ENCODE measurements at regions not wholly inside any gene's neighbourhood (a gene's known extent, or its start where the extent isn't known, plus 50 kb on each side); places are given as distances from the start of the nearest gene placed in this dataset.
"Not testable (repeated sequence)": the region's sequence is repeated elsewhere in the genome, so short reads cannot be mapped to it uniquely, and the experiment has no call there.

DNA sequence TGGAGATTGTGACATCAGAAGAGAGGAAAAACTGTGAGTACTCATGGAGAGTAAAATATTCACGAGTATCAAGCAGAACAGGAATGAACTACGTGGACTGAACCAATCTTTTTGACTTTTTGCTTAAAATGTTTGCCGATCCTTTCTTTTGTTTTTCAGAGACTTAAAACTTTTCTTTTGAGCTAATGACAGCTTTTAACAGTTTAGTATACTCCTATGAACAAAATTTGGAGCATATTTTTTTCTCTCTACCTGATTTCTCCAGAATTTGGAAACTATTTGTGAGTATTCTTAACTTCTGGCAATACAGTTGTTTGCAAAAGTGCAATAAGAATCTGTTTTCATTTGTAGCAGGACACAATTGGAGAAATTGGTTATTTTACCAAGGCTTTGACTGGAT, 786.3 kb downstream of the SORCS1 start:
- DNase-seq = no peak

DNA sequence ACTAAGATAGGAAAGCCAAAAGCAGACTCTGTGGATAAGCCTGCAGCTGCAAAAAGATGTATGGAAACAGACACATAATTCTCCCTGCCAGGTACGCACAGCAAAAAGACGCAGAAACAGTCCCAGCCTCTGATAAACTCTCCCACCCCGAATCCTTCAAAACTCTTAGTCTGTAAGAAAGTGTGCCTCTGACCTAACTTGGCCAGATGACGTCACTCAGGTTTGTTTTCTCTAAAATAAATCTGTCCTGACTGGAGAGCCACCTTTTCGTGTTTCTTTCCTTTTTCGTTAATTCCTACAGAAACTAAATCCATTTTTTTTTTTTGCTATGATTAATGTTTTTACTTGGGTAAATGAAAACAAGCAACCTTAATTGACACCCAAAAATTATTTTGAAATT, 793.8 kb downstream of the SORCS1 start:
- no peak for DNase-seq

- no peak for DNase-seq
Measured at GRCh38 chr10:106360870-106361269, 803.6 kb downstream of the SORCS1 start.

- peak; percentile 3 for DNase-seq
Measured at GRCh38 chr10:106355450-106355849, 809.1 kb downstream of the SORCS1 start.

- DNase-seq = no peak
Measured at GRCh38 chr10:106348933-106349332, 815.6 kb downstream of the SORCS1 start.

DNA sequence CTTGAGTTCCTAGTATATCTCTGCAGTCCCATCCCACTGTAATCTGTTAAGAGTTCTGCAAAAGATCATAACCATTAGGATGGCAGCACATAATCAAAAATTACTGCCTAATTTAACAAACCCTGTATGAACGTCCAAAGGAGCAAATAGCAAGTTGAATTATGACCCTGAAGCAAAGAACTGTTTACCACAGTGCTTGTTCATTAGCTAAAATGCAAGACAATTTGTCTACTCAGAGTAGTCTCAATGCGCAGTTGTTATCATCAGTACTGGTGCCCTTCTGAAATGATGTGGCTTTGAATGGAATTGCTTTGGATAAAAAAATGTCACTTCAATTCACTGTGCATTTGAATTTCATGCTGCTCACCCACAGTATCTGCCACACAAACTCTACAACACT, 817.0 kb downstream of the SORCS1 start:
- DNase-seq = no peak

GRCh38 chr10:106343539-106343938, 821.0 kb downstream of the SORCS1 start:
- DNase-seq = not testable (repeated sequence)

DNA sequence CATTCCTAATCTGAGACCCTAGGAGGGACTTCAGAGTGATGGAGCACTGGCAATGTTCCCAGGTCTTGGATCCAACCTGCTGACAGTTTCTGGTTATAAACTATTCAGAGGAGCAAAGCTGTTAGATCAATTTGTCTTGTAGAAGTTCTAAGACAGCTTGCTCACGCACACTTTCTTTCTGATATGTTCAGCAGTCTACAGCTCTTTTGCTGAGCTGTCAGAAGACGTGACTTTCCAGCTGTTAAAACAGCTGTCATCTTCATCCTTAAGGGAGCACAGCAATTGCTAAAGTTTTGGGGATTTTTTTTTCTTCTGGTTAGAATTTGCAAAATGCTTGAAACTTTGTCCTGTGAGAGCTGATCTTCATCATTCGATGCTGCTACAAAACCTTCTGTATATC, 823.1 kb downstream of the SORCS1 start:
- DNase-seq = no peak

DNA sequence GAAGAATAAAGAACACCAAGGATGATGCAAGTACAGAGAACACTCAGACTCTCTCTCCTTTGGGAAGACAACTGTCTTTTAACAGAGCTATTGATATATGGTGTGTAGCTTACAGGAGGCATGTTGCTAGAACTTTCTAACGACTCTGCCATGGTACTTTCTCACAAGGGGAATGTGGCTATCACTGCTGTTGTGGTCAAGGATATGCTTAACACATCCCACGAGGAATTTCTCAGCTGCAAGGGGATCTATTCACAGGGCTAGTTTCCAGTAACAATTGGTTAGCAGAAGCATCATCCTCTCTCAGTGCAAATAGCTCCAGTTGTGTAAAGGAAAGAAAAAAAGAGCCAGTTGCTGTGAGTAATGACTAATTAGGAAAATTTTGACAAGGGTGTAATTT, 826.0 kb downstream of the SORCS1 start:
- no peak for DNase-seq

DNA sequence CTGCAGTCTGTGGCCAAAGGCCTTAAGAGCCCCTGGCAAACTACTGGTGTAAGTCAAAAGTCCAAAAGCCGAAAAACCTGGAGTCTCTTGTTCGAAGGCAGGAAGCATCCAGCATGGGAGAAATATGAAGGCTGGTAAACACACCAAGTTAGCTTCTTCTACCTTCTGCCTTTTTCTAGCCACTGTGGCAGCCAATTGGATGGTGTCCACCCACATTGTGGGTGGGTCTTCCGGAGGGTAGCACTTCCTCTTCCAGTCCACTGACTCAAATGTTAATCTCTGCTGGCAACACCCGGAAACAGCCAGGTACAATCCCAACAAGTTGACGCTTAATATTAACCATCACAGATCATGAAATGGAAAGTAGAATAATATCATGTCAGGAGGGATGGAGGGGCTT, 827.6 kb downstream of the SORCS1 start:
- no peak for DNase-seq

DNA sequence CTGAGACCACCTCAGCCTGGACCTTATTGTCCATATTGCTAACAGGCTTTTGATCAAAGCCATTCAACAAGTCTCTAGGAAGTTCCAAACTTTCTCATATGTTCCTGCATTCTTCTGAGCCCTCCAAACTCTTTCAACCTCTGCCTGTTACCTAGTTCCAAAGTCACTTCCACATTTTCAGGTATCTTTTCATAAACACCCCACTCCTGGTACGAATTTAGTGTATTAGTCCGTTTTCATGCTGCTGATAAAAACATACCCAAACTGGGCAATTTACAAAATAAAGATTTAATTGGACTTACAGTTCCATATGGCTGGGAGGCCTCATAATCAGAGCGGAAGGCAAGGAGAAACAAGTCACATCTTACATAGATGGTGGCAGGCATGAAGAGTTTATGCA, 836.8 kb downstream of the SORCS1 start:
- DNase-seq = no peak

GRCh38 chr10:106320876-106321275, 843.6 kb downstream of the SORCS1 start:
- DNase-seq = no peak

- no peak for DNase-seq
Measured at GRCh38 chr10:106320078-106320477, 844.4 kb downstream of the SORCS1 start.

GRCh38 chr10:106317554-106317953, 847.0 kb downstream of the SORCS1 start:
- no peak for DNase-seq

DNA sequence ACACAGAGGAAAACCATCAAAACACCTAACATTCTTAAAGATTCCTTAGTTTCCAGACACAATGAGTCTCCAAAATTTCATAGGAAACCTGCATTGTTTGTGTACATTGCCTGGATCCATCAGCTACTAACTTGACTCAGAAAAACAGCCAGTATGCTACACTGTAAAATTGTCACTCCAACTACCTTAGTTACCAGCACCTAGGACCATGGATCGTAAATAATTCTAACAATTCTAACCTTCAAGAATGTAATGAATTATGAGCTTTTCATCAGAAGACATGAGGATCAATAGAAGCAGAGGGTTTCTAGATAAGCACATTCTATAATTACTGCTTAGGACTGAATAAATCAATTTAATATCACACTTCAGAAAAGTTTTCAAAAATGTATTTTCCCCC, 851.5 kb downstream of the SORCS1 start:
- DNase-seq = no peak

DNA sequence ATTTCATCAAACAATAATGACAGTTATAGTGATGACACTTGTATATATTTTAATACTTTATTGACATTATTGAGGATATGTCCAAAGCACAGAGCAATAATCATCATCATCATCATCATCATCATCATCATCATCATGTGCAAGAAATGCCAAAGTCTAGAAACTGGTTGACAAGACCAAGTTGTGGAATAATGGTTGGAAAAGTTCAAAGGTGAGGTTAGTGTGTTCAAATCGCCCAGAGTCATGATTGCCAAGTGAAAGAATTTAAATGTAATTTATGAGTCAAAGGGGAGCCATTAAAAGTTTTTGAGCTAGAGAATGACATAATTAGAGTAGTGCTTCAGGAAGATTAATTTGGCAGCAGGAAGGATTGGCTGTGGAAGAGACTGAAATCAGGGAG, 852.4 kb downstream of the SORCS1 start:
- DNase-seq = no peak

DNA sequence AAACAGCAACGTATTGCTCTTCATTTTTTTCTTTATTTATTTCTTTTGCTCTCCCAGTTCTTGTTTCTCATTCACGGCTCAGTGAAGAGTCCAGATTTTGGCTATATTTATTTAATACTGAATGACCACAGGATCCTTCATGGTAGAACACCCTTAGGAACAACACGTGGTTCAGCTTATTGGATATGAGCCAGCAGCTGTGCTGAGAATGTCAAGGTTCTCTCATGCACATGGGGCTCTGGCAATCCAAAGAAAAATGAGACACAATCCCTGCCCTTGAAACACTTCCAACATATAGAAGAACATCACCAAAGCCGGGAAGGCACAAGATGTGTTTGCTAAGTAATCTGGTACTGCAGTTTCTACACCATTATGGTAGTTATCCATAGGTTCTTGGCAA, 852.9 kb downstream of the SORCS1 start:
- no peak for DNase-seq

- no peak for DNase-seq
Measured at GRCh38 chr10:106310596-106310995, 853.9 kb downstream of the SORCS1 start.

DNA sequence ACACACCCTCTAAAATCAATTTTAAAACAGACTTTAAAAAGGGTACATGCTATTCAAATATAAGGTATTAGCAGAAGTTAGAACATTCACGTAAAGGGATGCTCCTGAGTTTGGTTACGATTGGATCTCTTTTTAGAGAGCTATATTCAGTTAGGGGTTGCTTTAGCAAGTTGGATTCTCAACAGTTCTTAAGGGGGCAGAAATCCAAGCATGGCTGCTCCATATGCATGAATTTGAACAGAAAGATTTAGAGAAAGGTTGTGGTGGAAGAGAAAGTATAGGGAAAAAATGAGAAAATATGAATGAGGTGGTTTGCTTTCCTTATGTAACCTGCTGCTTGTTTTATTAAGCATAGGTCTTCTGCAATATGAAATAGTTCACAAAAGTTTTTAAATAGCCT, 855.1 kb downstream of the SORCS1 start:
- DNase-seq = no peak

GRCh38 chr10:106308284-106308683, 856.2 kb downstream of the SORCS1 start:
- DNase-seq = no peak

- DNase-seq = no peak
Measured at GRCh38 chr10:106304056-106304455, 860.5 kb downstream of the SORCS1 start.

DNA sequence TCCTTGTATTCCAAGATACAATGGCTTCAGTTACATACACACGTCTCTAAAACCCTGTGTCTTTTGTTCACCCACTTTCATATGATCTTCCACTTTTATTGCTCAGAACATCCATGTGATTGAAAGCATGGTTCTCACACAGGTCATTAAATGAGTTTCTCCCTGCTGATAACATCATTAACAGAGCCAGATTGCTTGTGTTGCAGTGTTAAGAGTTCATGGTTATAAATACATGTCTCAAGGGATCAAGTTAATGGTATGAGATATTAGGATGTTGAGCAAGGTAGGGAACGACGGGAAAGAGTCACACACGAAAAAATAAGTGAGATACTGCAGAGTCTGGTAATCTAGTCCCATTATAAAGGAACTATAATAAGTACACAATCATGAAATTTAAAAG, 861.5 kb downstream of the SORCS1 start:
- DNase-seq = no peak

- DNase-seq = no peak
Measured at GRCh38 chr10:106301146-106301545, 863.4 kb downstream of the SORCS1 start.

DNA sequence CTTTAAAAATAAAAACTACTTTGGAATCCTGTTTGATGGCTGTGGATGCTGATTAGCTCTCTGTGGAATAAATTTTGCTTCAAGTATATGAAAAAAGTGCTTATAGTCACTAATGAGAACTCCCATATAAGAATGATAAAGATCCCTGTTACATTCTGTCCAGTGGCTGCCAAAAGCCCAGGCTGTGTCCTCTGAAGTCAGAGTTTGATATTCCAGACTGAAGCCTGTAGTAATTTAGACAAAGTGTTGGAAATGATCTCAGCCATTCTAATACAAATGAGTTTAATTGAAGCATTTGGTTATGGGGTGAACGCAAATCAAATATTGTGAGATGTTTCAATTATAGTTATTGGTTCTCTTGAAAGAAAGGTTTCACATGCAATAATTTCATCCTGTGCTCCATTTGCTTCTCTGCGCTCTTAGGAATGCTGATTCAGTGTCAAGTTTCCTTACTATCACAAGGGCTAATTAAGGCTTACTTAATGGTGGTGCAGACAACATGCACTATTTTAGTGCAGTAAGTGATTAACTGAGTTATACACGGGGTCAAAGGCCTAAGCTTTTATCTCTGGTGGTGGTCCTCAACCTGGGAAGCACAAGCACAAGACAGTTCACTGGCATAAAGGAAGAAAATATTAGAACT, 867.6 kb downstream of the SORCS1 start:
- DNase-seq = no peak

DNA sequence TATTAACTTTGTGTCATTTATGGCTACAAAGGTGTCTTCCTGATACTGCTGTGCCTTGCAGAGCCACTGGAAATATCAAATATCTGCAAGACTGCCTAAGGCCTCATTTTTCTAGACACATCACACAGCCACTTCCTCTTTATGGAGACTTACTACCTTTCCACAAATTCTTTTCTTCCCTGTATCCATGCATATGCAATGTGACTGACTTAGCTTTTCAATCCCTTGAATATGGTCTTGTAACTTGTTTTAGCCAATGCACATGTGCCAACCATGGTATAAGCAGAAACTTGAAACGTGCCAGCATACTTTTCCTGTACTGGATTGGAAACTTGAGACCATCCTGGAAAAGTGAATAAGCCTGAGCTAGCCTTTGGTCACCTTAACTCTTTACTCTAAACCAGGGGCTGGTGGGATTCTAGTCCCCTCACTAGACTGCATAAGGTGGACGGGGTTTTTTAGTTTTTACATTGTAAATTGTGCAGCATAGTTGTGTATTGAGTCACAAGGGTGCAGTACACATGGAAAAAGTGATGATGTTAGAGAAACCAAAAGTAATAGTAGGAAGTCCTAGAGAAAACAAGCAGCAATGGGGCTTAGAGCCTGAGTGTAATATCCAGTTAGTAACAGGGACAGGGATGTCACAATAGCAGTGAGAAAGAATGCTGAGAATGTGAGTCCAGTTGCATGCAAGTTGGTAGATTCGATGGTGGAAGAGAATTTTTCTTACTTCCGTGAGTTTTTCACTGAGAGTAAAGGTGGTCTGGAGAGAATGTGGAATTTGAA, 879.5 kb downstream of the SORCS1 start:
- DNase-seq = no peak

Data from RPMI8226 (cell line).